ENCODE measurements at regions not wholly inside any gene's neighbourhood (a gene's known extent, or its start where the extent isn't known, plus 50 kb on each side); places are given as distances from the start of the nearest gene placed in this dataset.
"Not testable (repeated sequence)": the region's sequence is repeated elsewhere in the genome, so short reads cannot be mapped to it uniquely, and the experiment has no call there.

- no peak for DNase-seq
Measured at GRCh38 chr5:163794993-163795392, 289.6 kb downstream of the MAT2B start.

DNA sequence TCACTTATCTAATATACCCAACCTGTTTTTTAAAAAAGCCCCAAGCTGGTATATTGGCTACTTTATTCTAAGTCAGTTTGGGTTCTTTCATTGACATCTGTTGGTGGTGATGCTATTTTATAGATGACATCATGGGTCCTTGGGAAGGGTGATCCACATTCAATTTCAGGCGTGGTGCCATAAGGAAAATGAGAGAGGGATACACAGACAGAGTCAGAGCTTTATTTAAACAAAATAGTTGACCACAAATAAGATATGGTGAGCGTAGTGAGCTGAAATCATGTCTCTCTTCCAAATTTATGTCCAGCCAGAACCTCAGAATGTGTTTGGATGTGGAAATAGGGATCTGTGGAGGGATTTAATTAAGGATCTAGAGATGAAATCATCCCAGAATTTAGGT is 302.4 kb downstream of the MAT2B start:
- no peak for DNase-seq

DNA sequence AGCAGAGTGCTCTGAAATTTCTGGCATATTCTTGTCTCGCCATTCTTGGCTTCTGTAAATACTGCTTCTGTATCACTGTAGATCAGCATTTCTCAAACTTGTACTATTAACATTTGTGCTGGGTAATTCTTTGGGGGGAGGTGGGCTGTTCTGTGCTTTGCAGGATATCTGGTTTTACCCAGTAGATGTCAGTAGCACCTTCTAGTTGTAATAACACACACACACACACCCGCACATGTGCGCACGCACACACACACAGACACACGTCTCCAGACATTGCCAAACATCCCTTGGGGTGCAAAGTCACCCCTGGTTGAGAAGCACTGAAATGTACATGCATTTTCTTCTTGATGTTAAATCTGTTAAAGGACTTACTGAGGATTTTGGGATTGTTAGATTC is 304.1 kb downstream of the MAT2B start:
- no peak for DNase-seq

DNA sequence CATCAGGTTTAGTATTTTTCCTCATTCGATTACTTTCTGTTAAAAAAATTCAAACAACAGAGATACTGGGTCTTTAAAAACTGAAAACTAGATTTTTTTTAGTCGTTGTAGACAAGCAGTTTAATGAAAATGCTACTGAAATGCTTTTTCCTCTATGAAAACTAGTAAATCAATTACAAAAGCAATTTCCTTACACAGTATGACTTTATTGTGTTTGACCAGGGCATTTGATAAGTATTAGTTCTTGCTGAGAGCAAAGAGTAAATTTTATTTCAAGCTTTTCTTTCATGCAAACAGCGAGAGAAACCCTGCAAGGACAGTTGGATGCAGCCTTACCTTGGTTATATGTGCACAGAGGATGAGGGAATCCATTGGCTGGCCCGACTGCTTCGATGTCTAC is 308.5 kb downstream of the MAT2B start:
- no peak for DNase-seq

DNA sequence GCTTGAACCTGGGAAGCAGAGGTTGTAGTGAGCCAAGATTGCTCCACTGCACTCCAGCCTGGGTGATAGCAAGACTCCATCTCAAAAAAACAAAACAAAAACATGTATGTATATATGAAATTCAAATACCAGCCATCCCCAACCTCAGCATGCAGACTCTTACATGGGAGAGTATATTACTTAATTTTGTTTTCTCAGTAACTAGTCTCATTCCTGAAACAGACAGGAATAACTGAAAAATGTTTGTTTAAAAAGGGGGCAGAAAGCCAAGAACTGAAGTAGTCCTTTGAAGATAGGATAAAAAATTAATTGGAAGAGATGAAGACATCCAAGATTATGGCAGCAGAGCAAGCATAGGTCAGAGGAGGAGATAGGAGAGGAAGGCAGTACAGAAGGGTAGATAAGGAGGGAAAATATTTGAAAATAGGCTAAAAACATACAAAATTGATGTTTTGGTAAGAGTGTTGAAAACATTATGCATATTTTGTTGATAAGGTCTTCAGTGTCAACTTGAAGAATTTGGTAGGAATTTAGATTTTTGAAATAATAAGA is 309.9 kb downstream of the MAT2B start:
- no peak for DNase-seq

DNA sequence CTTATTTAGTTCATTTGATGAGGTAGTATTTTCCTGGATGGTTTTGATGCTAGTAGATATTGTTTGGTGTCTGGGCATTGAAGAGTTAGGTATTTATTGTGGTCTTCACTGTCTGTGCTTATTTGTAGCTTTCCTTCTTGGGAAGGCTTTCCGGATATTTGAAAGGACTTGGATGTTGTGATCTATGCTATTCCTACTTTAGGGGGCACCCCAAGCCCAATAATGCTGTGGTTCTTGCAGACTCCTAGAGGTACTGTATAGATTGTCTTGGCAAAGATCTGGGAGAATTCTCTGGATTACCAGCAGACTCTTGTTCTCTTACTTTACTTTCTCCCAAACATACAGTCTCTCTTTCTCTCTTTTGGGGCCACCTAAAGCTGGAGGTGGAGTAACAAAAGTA is 315.7 kb downstream of the MAT2B start:
- DNase-seq: peak; percentile 1

GRCh38 chr5:163822548-163822947 is 317.1 kb downstream of the MAT2B start:
- DNase-seq: no peak

DNA sequence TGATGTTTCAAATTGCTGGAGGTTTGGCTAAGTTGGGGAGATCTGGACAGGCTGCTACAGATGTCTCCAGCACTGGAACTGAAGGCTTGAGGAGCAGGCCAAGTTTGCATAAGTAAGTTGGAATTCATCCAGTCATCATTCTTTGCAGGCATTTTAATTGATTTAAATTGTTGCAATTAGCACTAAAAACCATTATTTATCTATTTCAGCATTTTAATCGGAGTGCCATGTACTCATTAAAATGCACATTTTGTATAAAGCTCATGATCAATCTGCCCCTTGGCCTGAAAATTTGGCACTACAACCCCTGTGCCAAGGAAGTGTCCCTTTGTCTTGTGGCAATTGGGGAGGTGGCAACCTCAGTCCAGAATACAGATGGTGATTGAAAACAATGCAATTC is 320.2 kb downstream of the MAT2B start:
- DNase-seq: no peak

GRCh38 chr5:163826201-163826600 is 320.8 kb downstream of the MAT2B start:
- no peak for DNase-seq

GRCh38 chr5:163832155-163832554 is 326.7 kb downstream of the MAT2B start:
- DNase-seq: no peak

- no peak for DNase-seq
Measured at GRCh38 chr5:163838738-163839137, 333.3 kb downstream of the MAT2B start.

- no peak for DNase-seq
Measured at GRCh38 chr5:163846512-163846911, 341.1 kb downstream of the MAT2B start.

- no peak for DNase-seq
Measured at GRCh38 chr5:163855754-163856153, 350.3 kb downstream of the MAT2B start.

GRCh38 chr5:163861670-163862069 is 356.3 kb downstream of the MAT2B start:
- DNase-seq: no peak

DNA sequence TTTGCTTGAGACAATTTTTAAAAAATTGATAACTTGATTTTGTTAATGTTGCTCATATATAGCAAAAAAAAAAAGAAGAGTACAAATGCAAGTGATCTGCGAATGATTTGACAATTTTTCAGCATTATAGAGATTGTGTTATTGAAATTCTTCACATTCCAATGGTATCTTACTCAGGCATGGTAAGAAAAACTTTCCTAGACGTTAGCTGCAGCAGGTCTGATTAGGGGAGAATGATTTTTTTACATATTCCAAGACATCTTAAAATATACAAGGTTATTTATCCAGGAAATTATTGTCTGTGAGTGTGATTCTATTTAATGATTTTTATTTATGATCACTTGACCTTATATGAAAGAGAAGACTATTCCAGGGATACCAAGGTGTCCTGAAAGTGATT is 361.9 kb downstream of the MAT2B start:
- no peak for DNase-seq

DNA sequence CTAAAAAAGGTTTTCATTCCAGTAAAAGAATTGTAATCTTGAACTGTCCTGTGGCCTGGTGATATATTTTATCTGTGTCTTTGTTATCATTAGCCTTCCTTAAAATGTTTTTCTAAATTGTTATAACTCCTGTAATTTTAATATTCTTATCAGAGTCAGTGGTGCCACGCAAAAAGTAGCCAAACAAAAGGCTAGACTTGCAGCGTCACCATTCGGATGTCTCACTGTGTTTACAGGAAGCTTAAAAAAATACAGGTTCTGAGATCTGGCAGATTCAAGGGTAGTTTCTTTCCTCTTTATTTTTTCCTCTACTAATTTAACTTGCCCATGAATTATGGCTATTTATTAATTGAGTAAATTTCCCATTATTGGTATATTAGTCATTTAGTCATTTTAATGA is 362.3 kb downstream of the MAT2B start:
- DNase-seq: no peak

- DNase-seq: no peak
Measured at GRCh38 chr5:163869581-163869980, 364.2 kb downstream of the MAT2B start.

DNA sequence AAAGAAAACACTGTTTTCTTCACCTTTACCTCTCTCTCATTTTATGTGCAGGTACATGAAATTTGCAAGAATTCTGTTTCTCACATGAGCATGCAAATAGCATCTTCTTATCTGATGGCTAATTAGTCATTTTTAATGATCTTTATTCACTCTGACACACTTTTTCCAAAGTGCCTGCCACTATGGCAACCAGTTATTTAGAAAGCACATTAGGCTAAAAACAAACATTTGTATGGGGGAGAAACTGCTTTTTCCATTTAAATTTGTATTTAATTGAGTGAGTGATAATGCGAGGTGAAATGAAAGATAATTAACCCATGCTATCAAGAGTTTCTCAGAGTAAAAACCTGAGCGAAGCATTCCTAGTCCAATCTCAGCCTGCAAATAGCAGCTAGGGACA is 365.0 kb downstream of the MAT2B start:
- DNase-seq: no peak

- DNase-seq: no peak
Measured at GRCh38 chr5:163874431-163874830, 369.0 kb downstream of the MAT2B start.

- DNase-seq: not testable (repeated sequence)
Measured at GRCh38 chr5:163874912-163875311, 369.5 kb downstream of the MAT2B start.

DNA sequence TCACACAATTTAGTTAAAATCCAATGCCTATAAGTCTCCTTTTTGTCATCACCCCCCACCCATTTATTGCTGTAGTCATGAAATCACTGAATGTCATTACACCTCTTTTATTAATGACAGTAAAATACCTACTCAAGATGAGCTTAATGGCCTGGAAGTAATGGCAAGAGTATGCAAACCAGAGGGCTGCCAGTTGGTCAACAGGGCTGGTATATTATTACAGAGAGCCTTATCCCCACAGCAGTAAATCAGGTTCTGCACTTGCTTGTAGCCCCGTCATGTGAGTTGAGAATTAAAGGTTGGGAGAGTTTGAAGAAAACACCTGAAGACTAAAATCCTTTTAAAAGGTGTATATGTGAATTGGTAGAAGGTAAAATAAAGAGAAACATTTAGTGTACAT is 372.4 kb downstream of the MAT2B start:
- no peak for DNase-seq

GRCh38 chr5:163878490-163878889 is 373.1 kb downstream of the MAT2B start:
- no peak for DNase-seq

GRCh38 chr5:163880302-163880701 is 374.9 kb downstream of the MAT2B start:
- no peak for DNase-seq

DNA sequence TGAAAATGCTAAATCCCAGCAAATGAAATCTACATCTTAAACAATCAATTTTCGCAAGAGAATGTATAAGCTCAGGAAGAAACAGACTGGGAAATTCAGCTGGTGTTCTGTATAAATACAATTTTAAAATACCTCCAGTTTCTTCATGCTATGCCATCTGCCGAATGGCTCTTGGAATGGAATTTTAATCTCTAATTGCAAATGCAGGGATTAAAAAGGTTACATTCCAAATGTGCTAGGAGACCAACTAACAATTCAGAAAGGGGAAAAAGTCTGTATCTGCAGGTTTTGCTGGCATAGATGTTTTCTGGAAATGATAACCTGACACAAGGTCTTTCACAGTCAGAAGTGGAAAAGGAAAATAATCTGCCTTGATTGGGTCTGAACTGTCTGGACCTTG is 379.7 kb downstream of the MAT2B start:
- DNase-seq: no peak

- no peak for DNase-seq
Measured at GRCh38 chr5:163887854-163888253, 382.4 kb downstream of the MAT2B start.

DNA sequence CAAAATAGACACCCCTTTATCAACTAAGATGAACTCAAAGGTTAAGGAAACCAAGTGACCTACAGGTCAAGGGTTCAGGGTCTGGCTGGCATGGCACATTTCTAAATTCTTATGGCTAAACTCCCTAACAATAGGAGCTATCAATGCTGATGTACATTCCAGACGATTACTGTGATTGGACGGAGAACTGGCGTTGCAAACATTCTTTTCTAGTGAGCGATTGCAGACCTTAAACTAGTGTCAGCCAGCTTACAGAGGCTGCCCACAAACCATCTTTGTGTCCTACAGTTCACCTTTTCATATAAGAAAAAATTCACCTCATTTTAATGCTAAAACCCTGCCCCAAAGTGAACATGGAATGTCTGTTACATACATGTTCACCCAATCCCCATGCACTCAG is 382.9 kb downstream of the MAT2B start:
- no peak for DNase-seq
